Middle frontal gyrus (tissue), 1 donor: ENCODE measurements at regions not wholly inside any gene's neighbourhood (a gene's known extent, or its start where the extent isn't known, plus 50 kb on each side); places are given as distances from the start of the nearest gene placed in this dataset.
A peak's percentile ranks its signal among the peaks of the same experiment; 100 is the strongest.

Experiments
- DNase-seq: peaks from one replicate; pipeline ENCODE4 v3.0.0-alpha.2; 2015; ENCODE audit warnings: low spot score; ENCODE audit errors: extremely low spot score

- no peak for DNase-seq
Observed at GRCh38 chr5:147037515-147038205, 159.1 kb upstream of the PPP2R2B start.

GRCh38 chr5:147040856-147041255, 162.3 kb upstream of the PPP2R2B start:
- no peak for DNase-seq

GRCh38 chr5:147044572-147045273, 166.2 kb upstream of the PPP2R2B start:
- DNase-seq = no peak

- no peak for DNase-seq
Observed at GRCh38 chr5:147045290-147045689, 166.7 kb upstream of the PPP2R2B start.

- no peak for DNase-seq
Observed at GRCh38 chr5:147046281-147046680, 167.7 kb upstream of the PPP2R2B start.

- no peak for DNase-seq
Observed at GRCh38 chr5:147046894-147047293, 168.3 kb upstream of the PPP2R2B start.

- no peak for DNase-seq
Observed at GRCh38 chr5:147049764-147050163, 171.2 kb upstream of the PPP2R2B start.

GRCh38 chr5:147050172-147050571, 171.6 kb upstream of the PPP2R2B start:
- DNase-seq = no peak

GRCh38 chr5:147051193-147051592, 172.6 kb upstream of the PPP2R2B start:
- no peak for DNase-seq

- DNase-seq = no peak
Observed at GRCh38 chr5:147052519-147052918, 174.0 kb upstream of the PPP2R2B start.

GRCh38 chr5:147055089-147055826, 176.7 kb upstream of the PPP2R2B start:
- DNase-seq = no peak

- DNase-seq = peak; percentile 24
Observed at GRCh38 chr5:147055850-147056566, 177.5 kb upstream of the PPP2R2B start.

- DNase-seq = no peak
Observed at GRCh38 chr5:147057051-147057450, 177.8 kb upstream of the STK32A start.

- DNase-seq = no peak
Observed at GRCh38 chr5:147061431-147061830, 173.4 kb upstream of the STK32A start.

GRCh38 chr5:147062427-147062826, 172.4 kb upstream of the STK32A start:
- no peak for DNase-seq

GRCh38 chr5:147063943-147064342, 170.9 kb upstream of the STK32A start:
- no peak for DNase-seq

GRCh38 chr5:147065071-147065470, 169.8 kb upstream of the STK32A start:
- DNase-seq = no peak

GRCh38 chr5:147068998-147069397, 165.8 kb upstream of the STK32A start:
- no peak for DNase-seq

GRCh38 chr5:147072622-147073021, 162.2 kb upstream of the STK32A start:
- DNase-seq = no peak

GRCh38 chr5:147073098-147073497, 161.7 kb upstream of the STK32A start:
- no peak for DNase-seq

GRCh38 chr5:147075187-147075586, 159.6 kb upstream of the STK32A start:
- DNase-seq = no peak

GRCh38 chr5:147080391-147080790, 154.4 kb upstream of the STK32A start:
- DNase-seq = no peak
